ENCODE measurements at regions not wholly inside any gene's neighbourhood (a gene's known extent, or its start where the extent isn't known, plus 50 kb on each side); places are given as distances from the start of the nearest gene placed in this dataset.

DNA sequence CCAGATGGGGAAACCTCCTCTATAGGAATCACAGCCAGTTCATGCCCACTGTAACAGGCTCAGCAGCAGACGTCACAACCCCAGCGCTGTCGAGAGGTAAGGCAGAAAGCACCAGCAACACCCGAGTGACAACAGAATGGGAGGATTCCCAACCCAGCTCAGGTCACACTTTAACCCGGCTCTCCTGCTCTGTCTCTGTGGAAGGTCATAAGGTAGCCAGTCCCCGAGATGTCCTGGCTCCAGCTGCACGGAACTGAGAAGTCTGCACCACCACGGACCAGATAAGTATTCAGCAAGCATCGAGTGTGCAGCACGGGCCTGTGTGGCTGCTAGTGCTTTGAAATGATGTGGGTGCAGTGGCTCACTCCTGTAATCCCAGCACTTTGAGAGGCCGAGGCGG, 236.7 kb upstream of the TCERG1L start:
- TF ChIP-seq, protein P1, sequence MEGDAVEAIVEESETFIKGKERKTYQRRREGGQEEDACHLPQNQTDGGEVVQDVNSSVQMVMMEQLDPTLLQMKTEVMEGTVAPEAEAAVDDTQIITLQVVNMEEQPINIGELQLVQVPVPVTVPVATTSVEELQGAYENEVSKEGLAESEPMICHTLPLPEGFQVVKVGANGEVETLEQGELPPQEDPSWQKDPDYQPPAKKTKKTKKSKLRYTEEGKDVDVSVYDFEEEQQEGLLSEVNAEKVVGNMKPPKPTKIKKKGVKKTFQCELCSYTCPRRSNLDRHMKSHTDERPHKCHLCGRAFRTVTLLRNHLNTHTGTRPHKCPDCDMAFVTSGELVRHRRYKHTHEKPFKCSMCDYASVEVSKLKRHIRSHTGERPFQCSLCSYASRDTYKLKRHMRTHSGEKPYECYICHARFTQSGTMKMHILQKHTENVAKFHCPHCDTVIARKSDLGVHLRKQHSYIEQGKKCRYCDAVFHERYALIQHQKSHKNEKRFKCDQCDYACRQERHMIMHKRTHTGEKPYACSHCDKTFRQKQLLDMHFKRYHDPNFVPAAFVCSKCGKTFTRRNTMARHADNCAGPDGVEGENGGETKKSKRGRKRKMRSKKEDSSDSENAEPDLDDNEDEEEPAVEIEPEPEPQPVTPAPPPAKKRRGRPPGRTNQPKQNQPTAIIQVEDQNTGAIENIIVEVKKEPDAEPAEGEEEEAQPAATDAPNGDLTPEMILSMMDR (IDR thresholded peaks at IDR 0.05; ENCODE audit: low read length) = no peak
- TF ChIP-seq EZH2phosphoT487 (IDR thresholded peaks at IDR 0.05; ENCODE audit: low read length) = no peak
- TF ChIP-seq EZH2 (optimal IDR thresholded peaks at IDR 0.05; ENCODE audit: low read depth, low read length) = no peak

Measured in MM.1S (cell line).